ENCODE measurements at regions not wholly inside any gene's neighbourhood (a gene's known extent, or its start where the extent isn't known, plus 50 kb on each side); places are given as distances from the start of the nearest gene placed in this dataset.

GRCh38 chr3:88811096-88811495, 296.3 kb upstream of the EPHA3 start:
- Mint-ChIP-seq H3K4me3 (no peak overlapping the region), H3K36me3 (ENCODE audit: low read depth) (no peaks in the 10 kb centered on the region), H3K27ac (ENCODE audit: unreplicated experiment) (no peak overlapping the region), H3K9me3 (no peaks in the 10 kb centered on the region), H3K4me1 (no peaks in the 10 kb centered on the region), H3K27me3 (ENCODE audit: low read depth) (no peaks in the 10 kb centered on the region)
- TF ChIP-seq, protein P1, sequence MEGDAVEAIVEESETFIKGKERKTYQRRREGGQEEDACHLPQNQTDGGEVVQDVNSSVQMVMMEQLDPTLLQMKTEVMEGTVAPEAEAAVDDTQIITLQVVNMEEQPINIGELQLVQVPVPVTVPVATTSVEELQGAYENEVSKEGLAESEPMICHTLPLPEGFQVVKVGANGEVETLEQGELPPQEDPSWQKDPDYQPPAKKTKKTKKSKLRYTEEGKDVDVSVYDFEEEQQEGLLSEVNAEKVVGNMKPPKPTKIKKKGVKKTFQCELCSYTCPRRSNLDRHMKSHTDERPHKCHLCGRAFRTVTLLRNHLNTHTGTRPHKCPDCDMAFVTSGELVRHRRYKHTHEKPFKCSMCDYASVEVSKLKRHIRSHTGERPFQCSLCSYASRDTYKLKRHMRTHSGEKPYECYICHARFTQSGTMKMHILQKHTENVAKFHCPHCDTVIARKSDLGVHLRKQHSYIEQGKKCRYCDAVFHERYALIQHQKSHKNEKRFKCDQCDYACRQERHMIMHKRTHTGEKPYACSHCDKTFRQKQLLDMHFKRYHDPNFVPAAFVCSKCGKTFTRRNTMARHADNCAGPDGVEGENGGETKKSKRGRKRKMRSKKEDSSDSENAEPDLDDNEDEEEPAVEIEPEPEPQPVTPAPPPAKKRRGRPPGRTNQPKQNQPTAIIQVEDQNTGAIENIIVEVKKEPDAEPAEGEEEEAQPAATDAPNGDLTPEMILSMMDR (conservative IDR thresholded peaks at IDR 0.05), result no peak
- no peak for DNase-seq (ENCODE audit: low read depth, low spot score)

DNA sequence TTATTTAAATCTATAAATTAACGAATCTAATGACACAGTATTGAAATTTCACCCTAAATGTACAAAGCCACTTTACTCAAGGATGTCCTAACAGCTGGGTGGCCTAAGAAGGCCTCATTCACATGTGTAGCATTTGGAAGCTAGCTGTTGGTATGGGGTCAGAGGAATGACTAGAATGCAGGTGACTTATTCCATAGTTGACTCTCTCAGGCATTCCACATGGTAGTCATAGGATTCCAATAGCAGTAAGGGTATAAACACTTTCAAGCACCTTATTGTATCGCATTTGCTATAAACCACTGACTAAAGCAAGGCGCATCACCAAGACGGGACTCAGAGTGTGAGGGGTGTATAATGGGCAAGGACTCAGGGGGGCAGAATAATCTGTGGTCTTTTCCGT, 294.8 kb upstream of the EPHA3 start:
- H3K27me3 Mint-ChIP-seq (ENCODE audit: low read depth), result no peaks in the 10 kb centered on the region
- DNase-seq (ENCODE audit: low read depth, low spot score), result no peak
- H3K4me3 Mint-ChIP-seq, result no peak overlapping the region
- H3K9me3 Mint-ChIP-seq, result no peaks in the 10 kb centered on the region
- no peak overlapping the region for H3K27ac Mint-ChIP-seq (ENCODE audit: unreplicated experiment)
- TF ChIP-seq, protein P1 (conservative IDR thresholded peaks at IDR 0.05), result no peak
- no peaks in the 10 kb centered on the region for H3K4me1 Mint-ChIP-seq
- H3K36me3 Mint-ChIP-seq (ENCODE audit: low read depth), result no peaks in the 10 kb centered on the region

- no peak overlapping the region for H3K27ac Mint-ChIP-seq (ENCODE audit: unreplicated experiment)
Measured at GRCh38 chr3:88816445-88816844, 291.0 kb upstream of the EPHA3 start.

DNA sequence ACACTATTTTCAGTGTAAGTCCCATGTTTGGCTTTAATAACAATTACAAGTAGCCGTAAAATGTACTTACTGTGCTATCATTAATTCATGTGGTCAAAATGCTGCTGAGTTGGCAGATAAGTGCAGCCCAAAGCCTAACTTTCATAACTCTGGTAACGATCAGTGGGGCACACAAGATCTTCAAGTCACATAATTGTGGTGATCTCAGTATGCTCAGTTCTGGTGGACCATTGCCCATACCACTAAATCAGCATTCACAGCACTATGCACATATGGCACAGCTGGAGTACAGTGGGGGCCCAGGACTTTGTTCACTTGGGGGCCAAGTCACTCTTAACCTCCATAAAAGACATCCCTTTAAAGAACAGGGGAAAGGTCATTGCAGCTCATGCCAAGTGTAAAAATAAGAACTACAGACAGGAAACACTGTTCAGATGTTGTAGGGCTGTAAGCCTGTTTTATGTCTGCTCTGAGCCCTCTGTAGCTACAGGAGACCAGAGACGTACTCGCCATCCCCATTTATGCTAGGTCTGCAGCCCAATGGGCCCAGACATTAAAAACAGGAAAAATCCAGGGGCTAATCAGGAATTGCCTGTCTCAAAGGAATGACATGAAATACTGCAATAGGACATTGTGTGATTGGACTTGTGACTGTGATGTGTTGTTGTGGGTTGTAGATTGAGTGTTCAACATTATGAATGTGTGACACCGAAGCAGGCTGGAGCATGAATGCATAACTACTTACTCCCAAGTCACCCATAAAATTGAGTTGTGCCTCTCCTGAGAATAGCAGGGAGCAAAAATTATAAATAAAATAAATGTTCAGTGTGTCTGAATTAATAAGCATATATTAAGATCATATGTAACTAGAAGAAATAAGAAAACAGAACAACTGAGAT, 282.5 kb upstream of the EPHA3 start:
- Mint-ChIP-seq H3K36me3 (ENCODE audit: low read depth) (no peaks in the 10 kb centered on the region), H3K27ac (ENCODE audit: unreplicated experiment) (no peak overlapping the region), H3K9me3 (no peaks in the 10 kb centered on the region), H3K4me1 (peaks cover 7% of the 10 kb centered on the region), H3K27me3 (ENCODE audit: low read depth) (no peaks in the 10 kb centered on the region), H3K4me3 (no peak overlapping the region)
- DNase-seq (ENCODE audit: low read depth, low spot score), result no peak
- TF ChIP-seq, protein P1 (conservative IDR thresholded peaks at IDR 0.05), result no peak

More at GRCh38 chr3:88816445-88816844, 291.0 kb upstream of the EPHA3 start:
- no peaks in the 10 kb centered on the region for H3K27me3 Mint-ChIP-seq (ENCODE audit: low read depth)
- H3K4me3 Mint-ChIP-seq, result no peak overlapping the region
- no peak for DNase-seq (ENCODE audit: low read depth, low spot score)
- TF ChIP-seq, protein P1 (conservative IDR thresholded peaks at IDR 0.05), result no peak
- no peaks in the 10 kb centered on the region for H3K4me1 Mint-ChIP-seq
- H3K36me3 Mint-ChIP-seq (ENCODE audit: low read depth), result no peaks in the 10 kb centered on the region
- no peaks in the 10 kb centered on the region for H3K9me3 Mint-ChIP-seq

DNA sequence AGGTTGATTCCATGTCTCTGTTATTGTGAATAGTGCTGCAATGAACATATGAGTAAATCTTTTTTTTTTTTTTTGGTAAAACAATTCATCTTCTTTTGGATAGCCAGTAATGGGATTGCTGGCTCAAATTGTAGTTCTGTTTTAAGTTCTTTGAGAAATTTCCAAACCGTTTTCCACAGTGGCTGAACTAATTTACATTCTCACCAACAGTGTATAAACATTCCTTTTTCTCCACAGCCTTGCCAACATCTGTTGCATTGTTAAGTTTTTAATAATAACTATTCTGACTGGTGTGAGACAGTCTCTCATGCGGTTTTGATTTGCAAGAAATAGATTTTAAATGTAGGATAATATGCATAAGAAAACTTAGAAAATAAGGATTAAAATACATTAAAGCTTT, 279.0 kb upstream of the EPHA3 start:
- no peaks in the 10 kb centered on the region for H3K36me3 Mint-ChIP-seq (ENCODE audit: low read depth)
- H3K27me3 Mint-ChIP-seq (ENCODE audit: low read depth), result no peaks in the 10 kb centered on the region
- H3K4me3 Mint-ChIP-seq, result no peak overlapping the region
- H3K27ac Mint-ChIP-seq (ENCODE audit: unreplicated experiment), result no peak overlapping the region
- DNase-seq (ENCODE audit: low read depth, low spot score), result no peak
- H3K9me3 Mint-ChIP-seq, result no peaks in the 10 kb centered on the region
- TF ChIP-seq, protein P1 (conservative IDR thresholded peaks at IDR 0.05), result no peak
- peaks cover 7% of the 10 kb centered on the region for H3K4me1 Mint-ChIP-seq

Measured in neural crest cell (in vitro differentiated cells).